CD14-positive monocyte (primary cell): ENCODE measurements at regions not wholly inside any gene's neighbourhood (a gene's known extent, or its start where the extent isn't known, plus 50 kb on each side); places are given as distances from the start of the nearest gene placed in this dataset.

Experiments used
- DNase-seq, 3 donors: peaks; one replicate each; pipeline ENCODE4 v3.0.0-alpha.2; 2011 to 2022
- H2AFZ ChIP-seq: 2 replicates; pipeline ENCODE4 v1.6.0; 2012; ENCODE audit warnings: mild to moderate bottlenecking, low read depth, low read length, inconsistent platforms; ENCODE audit not compliant: insufficient read depth, poor library complexity, severe bottlenecking
- H3K27ac ChIP-seq, 2 donors: 1 replicate in 1 of 2; 2 replicates in 1 of 2; pipeline ENCODE4 v1.5.1; 2012 to 2013; ENCODE audit warnings: low read length in 2 of 2, control low read depth in 1 of 2, inconsistent platforms in 1 of 2, low read depth in 1 of 2, mild to moderate bottlenecking in 1 of 2
- H3K27me3 ChIP-seq, 2 donors: one replicate each; pipeline versions ENCODE4 v1.6.0 to v1.6.1; 2011 to 2013; ENCODE audit warnings: low read length in 2 of 2; ENCODE audit not compliant: control insufficient read depth in 2 of 2, insufficient read depth in 2 of 2
- H3K36me3 ChIP-seq, 2 donors: replicated peaks in 1 of 2; 1 replicate in 1 of 2; 2 replicates in 1 of 2; pipeline versions ENCODE4 v1.5.1 to v1.6.1; 2012 to 2013; ENCODE audit warnings: low read length in 2 of 2, control low read depth in 1 of 2, inconsistent platforms in 1 of 2, mild to moderate bottlenecking in 1 of 2; ENCODE audit not compliant: insufficient read depth in 2 of 2, control insufficient read depth in 1 of 2
- H3K4me1 ChIP-seq, 2 donors: 1 replicate in 1 of 2; 2 replicates in 1 of 2; pipeline versions ENCODE4 v1.5.1 to v1.6.1; 2012 to 2013; ENCODE audit warnings: low read length in 2 of 2, control low read depth in 1 of 2, inconsistent platforms in 1 of 2, mild to moderate bottlenecking in 1 of 2, moderate library complexity in 1 of 2; ENCODE audit not compliant: insufficient read depth in 2 of 2, control insufficient read depth in 1 of 2
- H3K4me2 ChIP-seq: replicated peaks from 2 replicates; pipeline ENCODE3; 2012; ENCODE audit warnings: low read length, moderate library complexity, mild to moderate bottlenecking; ENCODE audit not compliant: poor library complexity, severe bottlenecking; ENCODE audit errors: extremely low read depth
- H3K4me3 ChIP-seq, 3 experiments: fragments of 200-600 bp in 1 of 3; sonication (generic) in 1 of 3; replicated peaks in 1 of 3; 1 replicate in 2 of 3; 2 replicates in 1 of 3; pipeline ENCODE4 v1.5.1; 2011 to 2013; ENCODE audit warnings: low read length in 3 of 3, mild to moderate bottlenecking in 3 of 3, control low read depth in 2 of 3, low read depth in 2 of 3, inconsistent platforms in 1 of 3, moderate library complexity in 1 of 3
- H3K79me2 ChIP-seq: 2 replicates; pipeline ENCODE4 v1.6.0; 2012; ENCODE audit warnings: mild to moderate bottlenecking, control low read depth, inconsistent platforms, low read length, moderate library complexity; ENCODE audit not compliant: insufficient read depth
- H3K9ac ChIP-seq: 2 replicates; pipeline ENCODE4 v1.6.0; 2017; ENCODE audit warnings: low read length, mild to moderate bottlenecking; ENCODE audit not compliant: insufficient read depth, poor library complexity, severe bottlenecking
- H3K9me3 ChIP-seq, 2 donors: replicated peaks in 1 of 2; 1 replicate in 1 of 2; 2 replicates in 1 of 2; pipeline versions ENCODE4 v1.5.1 to v1.6.1; 2012 to 2013; ENCODE audit warnings: low read length in 2 of 2, control low read depth in 1 of 2; ENCODE audit not compliant: control insufficient read depth in 1 of 2, insufficient read depth in 1 of 2
- H4K20me1 ChIP-seq: 2 replicates; pipeline ENCODE4 v1.6.0; 2012; ENCODE audit warnings: mild to moderate bottlenecking, low read length, control low read depth, moderate library complexity; ENCODE audit not compliant: insufficient read depth
- H3K27ac Mint-ChIP-seq, 7 donors: one replicate each; pipeline ENCODE4 v1.8.0; 2020; ENCODE audit warnings: mild to moderate bottlenecking in 7 of 7, mixed read lengths in 7 of 7, moderate library complexity in 6 of 7, inconsistent platforms in 2 of 7
- H3K27me3 Mint-ChIP-seq, 3 donors: one replicate each; pipeline ENCODE4 v1.8.0; 2021 to 2022; ENCODE audit warnings: low read depth in 3 of 3, mild to moderate bottlenecking in 3 of 3, mixed read lengths in 3 of 3, moderate library complexity in 3 of 3, inconsistent platforms in 1 of 3
- H3K36me3 Mint-ChIP-seq, 2 donors: one replicate each; pipeline ENCODE4 v1.8.0; 2020; ENCODE audit warnings: mixed read lengths in 2 of 2, inconsistent platforms in 1 of 2, mild to moderate bottlenecking in 1 of 2
- H3K4me1 Mint-ChIP-seq: one replicate; pipeline ENCODE4 v1.8.0; 2020; ENCODE audit warnings: mild to moderate bottlenecking, mixed read lengths
- H3K4me3 Mint-ChIP-seq, 2 donors: one replicate each; pipeline ENCODE4 v1.8.0; 2020; ENCODE audit warnings: mild to moderate bottlenecking in 2 of 2, mixed read lengths in 2 of 2, moderate library complexity in 1 of 2
- H3K9me3 Mint-ChIP-seq, 7 donors: one replicate each; pipeline ENCODE4 v1.8.0; 2020 to 2022; ENCODE audit warnings: mixed read lengths in 7 of 7, mild to moderate bottlenecking in 6 of 7, moderate library complexity in 6 of 7, inconsistent platforms in 2 of 7
- CTCF ChIP-seq: fragments of 200-600 bp; IDR thresholded peaks from one replicate; pipeline ENCODE4 v1.8.0; 2022; ENCODE audit warnings: antibody characterized with exemption, mild to moderate bottlenecking
- WGBS: methylation state at CpG from one replicate; pipeline ENCODE4 v1.1.5; 2013; ENCODE audit warnings: missing lambda C conversion rate; ENCODE audit not compliant: insufficient coverage; 5-methylcytosine and 5-hydroxymethylcytosine counted together
- intact Hi-C, 2 donors: fragments of 100-400 bp; cut with micrococcal nuclease; formaldehyde crosslinking; loops; one replicate each; pipeline versions ENCODE4 v1.15.0 to v1.15.1; 2023

GRCh38 chrX:95950679-95951078, 734.0 kb upstream of the DIAPH2 start:
- intact Hi-C loops, result no loop called here
- TF ChIP-seq CTCF, result no peak
- no CpG with 5 or more reads among the region's 1 CpG for WGBS
- H2AFZ ChIP-seq, result no peak overlapping the region
- no peaks in the 10 kb centered on the region for H3K36me3 Mint-ChIP-seq
- no peaks in the 10 kb centered on the region for H3K9me3 ChIP-seq
- peaks cover 0 to 2% (median 0%) of the 10 kb centered on the region in 3 donors for H3K27me3 Mint-ChIP-seq
- H3K79me2 ChIP-seq, result no peaks in the 10 kb centered on the region
- no peak overlapping the region for H3K27ac ChIP-seq
- peaks cover 0 to 4% (median 0%) of the 10 kb centered on the region in 7 donors for H3K9me3 Mint-ChIP-seq
- no peaks in the 10 kb centered on the region for H4K20me1 ChIP-seq
- H3K4me3 ChIP-seq, result no peak overlapping the region
- no peak overlapping the region for H3K9ac ChIP-seq
- no peaks in the 10 kb centered on the region for H3K4me1 ChIP-seq
- no peak overlapping the region for H3K27ac Mint-ChIP-seq
- H3K4me3 Mint-ChIP-seq, result no peak overlapping the region
- no peaks in the 10 kb centered on the region for H3K36me3 ChIP-seq
- H3K4me1 Mint-ChIP-seq, result no peaks in the 10 kb centered on the region
- H3K27me3 ChIP-seq, result no peaks in the 10 kb centered on the region
- no peak overlapping the region for H3K4me2 ChIP-seq
- DNase-seq, result no peak

GRCh38 chrX:95953564-95953963, 731.1 kb upstream of the DIAPH2 start:
- no peaks in the 10 kb centered on the region for H3K4me1 ChIP-seq
- intact Hi-C loops, result no loop called here
- peaks cover 0 to 12% (median 2%) of the 10 kb centered on the region in 7 donors for H3K9me3 Mint-ChIP-seq

More at GRCh38 chrX:95953564-95953963, 731.1 kb upstream of the DIAPH2 start:
- no CpG with 5 or more reads among the region's 2 CpGs for WGBS
- no peaks in the 10 kb centered on the region for H3K36me3 Mint-ChIP-seq
- H3K27ac Mint-ChIP-seq, result no peak overlapping the region
- no peaks in the 10 kb centered on the region for H3K27me3 Mint-ChIP-seq
- H3K36me3 ChIP-seq, result no peaks in the 10 kb centered on the region
- H3K4me3 ChIP-seq, result no peak overlapping the region
- no peaks in the 10 kb centered on the region for H4K20me1 ChIP-seq
- H3K9ac ChIP-seq, result no peak overlapping the region
- H3K9me3 ChIP-seq, result peaks cover 3 to 7% of the 10 kb centered on the region in 2 donors
- H3K27me3 ChIP-seq, result no peaks in the 10 kb centered on the region
- no peak for DNase-seq
- no peaks in the 10 kb centered on the region for H3K79me2 ChIP-seq
- no peak overlapping the region for H3K4me3 Mint-ChIP-seq
- no peaks in the 10 kb centered on the region for H3K4me1 Mint-ChIP-seq
- H3K27ac ChIP-seq, result no peak overlapping the region
- no peak for TF ChIP-seq CTCF
- H2AFZ ChIP-seq, result no peak overlapping the region
- no peak overlapping the region for H3K4me2 ChIP-seq
